GM18951 (cell line): ENCODE measurements at regions not wholly inside any gene's neighbourhood (a gene's known extent, or its start where the extent isn't known, plus 50 kb on each side); places are given as distances from the start of the nearest gene placed in this dataset.

Experiments used
- POLR2A ChIP-seq: IDR thresholded peaks from 4 replicates; pipeline ENCODE4 v1.6.1; 2011; ENCODE audit warnings: mild to moderate bottlenecking; ENCODE audit not compliant: insufficient read length, insufficient read depth; ENCODE audit errors: extremely low read depth
- in situ Hi-C: fragments of 300-500 bp; cut with MboI; formaldehyde crosslinking; loops from one replicate; pipeline ENCODE4 v1.12.0; 2022; ENCODE audit warnings: low sequenced_read_pairs, mixed read lengths, inconsistent platforms; ENCODE audit not compliant: unreplicated experiment

GRCh38 chr1:90783181-90783580 lies 66.1 kb upstream of the BARHL2 start:
- no peak for TF ChIP-seq POLR2A
- in situ Hi-C loops, result no loop called here

GRCh38 chr1:90782046-90782445 lies 64.9 kb upstream of the BARHL2 start:
- in situ Hi-C loops, result no loop called here

GRCh38 chr1:90781534-90781933 lies 64.4 kb upstream of the BARHL2 start:
- in situ Hi-C loops, result no loop called here
- no peak for TF ChIP-seq POLR2A

More at GRCh38 chr1:90782046-90782445, 64.9 kb upstream of the BARHL2 start:
- TF ChIP-seq POLR2A, result no peak

- no peak for TF ChIP-seq POLR2A
- in situ Hi-C loops, result no loop called here
Measured at GRCh38 chr1:90780981-90781380, 63.9 kb upstream of the BARHL2 start.

- in situ Hi-C loops, result no loop called here
Measured at GRCh38 chr1:90779573-90779972, 62.5 kb upstream of the BARHL2 start.

GRCh38 chr1:90778486-90778885 lies 61.4 kb upstream of the BARHL2 start:
- in situ Hi-C loops, result no loop called here
- TF ChIP-seq POLR2A, result no peak

More at GRCh38 chr1:90779573-90779972, 62.5 kb upstream of the BARHL2 start:
- TF ChIP-seq POLR2A, result no peak

GRCh38 chr1:90773812-90774211 lies 56.7 kb upstream of the BARHL2 start:
- in situ Hi-C loops, result no loop called here
- TF ChIP-seq POLR2A, result no peak

- no peak for TF ChIP-seq POLR2A
- in situ Hi-C loops, result no loop called here
Measured at GRCh38 chr1:90768826-90769225, 51.7 kb upstream of the BARHL2 start.

GRCh38 chr1:90768098-90768497 lies 51.0 kb upstream of the BARHL2 start:
- TF ChIP-seq POLR2A, result no peak

More at GRCh38 chr1:90768098-90768497, 51.0 kb upstream of the BARHL2 start:
- in situ Hi-C loops, result no loop called here
